ENCODE measurements at regions not wholly inside any gene's neighbourhood (a gene's known extent, or its start where the extent isn't known, plus 50 kb on each side); places are given as distances from the start of the nearest gene placed in this dataset.

DNA sequence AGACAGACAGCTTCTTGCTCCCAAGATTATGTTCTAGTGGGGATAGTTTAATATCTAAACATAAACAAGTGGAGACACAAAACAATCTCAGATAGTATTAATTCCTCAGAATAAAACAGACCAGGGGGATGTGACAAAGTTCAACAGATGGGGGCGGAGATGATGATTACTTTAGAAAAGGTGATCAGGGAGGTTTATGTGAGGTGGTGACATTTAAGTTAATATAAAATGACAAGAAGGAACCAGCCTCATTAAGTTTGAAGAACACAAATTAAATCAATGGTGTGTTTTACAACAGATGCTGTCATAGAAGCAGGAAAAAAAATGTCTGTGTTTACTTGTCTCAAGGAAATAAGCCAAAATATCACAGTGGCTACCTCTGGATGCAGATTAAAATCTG, 119.6 kb upstream of the HMHB1 start:
- TF ChIP-seq, protein P1, sequence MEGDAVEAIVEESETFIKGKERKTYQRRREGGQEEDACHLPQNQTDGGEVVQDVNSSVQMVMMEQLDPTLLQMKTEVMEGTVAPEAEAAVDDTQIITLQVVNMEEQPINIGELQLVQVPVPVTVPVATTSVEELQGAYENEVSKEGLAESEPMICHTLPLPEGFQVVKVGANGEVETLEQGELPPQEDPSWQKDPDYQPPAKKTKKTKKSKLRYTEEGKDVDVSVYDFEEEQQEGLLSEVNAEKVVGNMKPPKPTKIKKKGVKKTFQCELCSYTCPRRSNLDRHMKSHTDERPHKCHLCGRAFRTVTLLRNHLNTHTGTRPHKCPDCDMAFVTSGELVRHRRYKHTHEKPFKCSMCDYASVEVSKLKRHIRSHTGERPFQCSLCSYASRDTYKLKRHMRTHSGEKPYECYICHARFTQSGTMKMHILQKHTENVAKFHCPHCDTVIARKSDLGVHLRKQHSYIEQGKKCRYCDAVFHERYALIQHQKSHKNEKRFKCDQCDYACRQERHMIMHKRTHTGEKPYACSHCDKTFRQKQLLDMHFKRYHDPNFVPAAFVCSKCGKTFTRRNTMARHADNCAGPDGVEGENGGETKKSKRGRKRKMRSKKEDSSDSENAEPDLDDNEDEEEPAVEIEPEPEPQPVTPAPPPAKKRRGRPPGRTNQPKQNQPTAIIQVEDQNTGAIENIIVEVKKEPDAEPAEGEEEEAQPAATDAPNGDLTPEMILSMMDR (IDR thresholded peaks at IDR 0.05 in 8 of 11, conservative IDR thresholded peaks at IDR 0.05 in 3 of 11): no peak
- TF ChIP-seq POLR2A (IDR thresholded peaks at IDR 0.05) (no peak), POLR2AphosphoS5 (IDR thresholded peaks at IDR 0.05) (no peak)

Data from spleen (tissue), 7 donors.